Fibroblast of peridontal ligament (primary cell): ENCODE measurements at regions not wholly inside any gene's neighbourhood (a gene's known extent, or its start where the extent isn't known, plus 50 kb on each side); places are given as distances from the start of the nearest gene placed in this dataset.

Experiments
- DNase-seq: peaks from one replicate; pipeline ENCODE4 v3.0.0-alpha.2; 2010; ENCODE audit errors: extremely low read depth

- no peak for DNase-seq
These were observed 349.3 kb upstream of the SLC14A2 start for GRCh38 chr18:45266023-45266422.

- no peak for DNase-seq
These were observed 347.7 kb upstream of the SLC14A2 start for GRCh38 chr18:45267622-45268021.

- no peak for DNase-seq
These were observed 346.7 kb upstream of the SLC14A2 start for GRCh38 chr18:45268583-45268982.

DNA sequence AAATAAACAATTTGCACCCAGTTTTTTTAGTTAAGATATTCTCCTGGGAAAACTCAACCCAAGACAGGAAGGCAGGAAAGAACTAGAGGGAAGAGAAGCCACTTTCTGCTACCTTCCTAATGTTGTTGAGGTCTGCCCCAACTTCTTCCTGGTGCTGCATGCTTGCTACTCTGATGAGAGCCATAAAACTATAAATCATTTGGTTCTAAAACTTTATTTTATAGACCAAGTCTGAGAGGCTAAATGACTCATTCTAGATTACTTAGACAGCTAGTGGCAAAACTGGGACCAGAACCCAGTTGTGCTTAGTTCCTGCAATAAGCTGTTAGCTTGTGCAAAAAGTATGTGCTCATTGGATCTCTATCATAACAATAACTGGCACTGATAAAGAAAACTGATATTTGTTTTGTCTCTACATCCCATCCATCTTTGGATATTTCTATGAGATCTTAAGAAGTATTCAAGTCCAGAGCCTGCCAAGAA lies 344.9 kb upstream of the SLC14A2 start:
- DNase-seq = peak; percentile 25

DNA sequence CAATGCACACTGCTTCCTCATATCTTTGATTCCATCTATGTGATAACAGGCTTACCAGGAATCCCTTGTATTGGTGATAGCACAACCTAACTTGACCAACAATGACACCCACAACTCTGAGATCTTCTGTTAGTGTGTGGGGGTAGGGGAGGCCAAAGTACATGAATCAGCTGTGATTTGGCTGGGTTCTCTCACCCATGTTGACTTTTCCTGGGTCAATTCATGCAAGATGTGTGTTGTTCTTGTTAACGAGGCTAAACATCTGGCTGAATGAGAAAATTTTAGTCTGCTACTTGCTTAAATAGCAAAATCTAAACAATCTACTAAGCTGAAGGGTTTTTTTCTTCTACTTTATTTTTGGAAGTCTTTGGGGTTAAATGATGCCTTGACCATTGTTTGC lies 341.2 kb upstream of the SLC14A2 start:
- DNase-seq = peak; percentile 76

DNA sequence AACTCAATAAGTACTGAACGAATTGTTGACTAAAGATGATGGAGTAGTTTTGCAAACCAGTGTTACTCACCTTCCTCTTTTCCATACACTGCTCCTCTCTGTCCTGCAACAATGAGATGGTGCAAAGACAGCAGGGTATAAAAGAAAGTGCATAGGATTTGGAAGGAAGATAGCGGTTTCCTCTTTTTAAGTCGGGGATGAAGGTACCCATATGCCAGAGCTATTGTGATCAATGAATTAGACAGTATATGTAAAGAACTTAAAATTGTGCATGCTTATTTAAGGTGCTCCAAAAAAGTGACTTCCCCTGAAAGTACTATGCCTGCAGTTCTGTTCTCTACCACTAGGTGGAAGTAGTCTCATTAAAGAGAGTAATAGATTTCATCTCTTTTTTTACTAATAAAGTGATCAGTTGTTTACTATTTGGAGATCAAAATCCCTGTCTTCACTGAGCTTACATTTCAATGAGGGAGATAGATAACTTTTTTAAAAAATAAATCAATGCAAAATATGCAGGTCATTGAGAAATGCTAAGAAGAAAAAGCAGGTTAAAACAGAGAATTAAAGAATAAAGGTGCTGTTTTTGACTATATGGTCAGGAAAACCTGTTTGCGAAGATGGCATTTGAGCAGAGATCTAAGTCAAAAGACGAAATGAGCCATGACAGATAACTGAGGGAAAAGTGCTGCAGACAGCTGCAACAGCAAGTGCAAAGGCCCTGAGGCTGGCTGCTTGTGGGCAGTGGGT lies 339.7 kb upstream of the SLC14A2 start:
- DNase-seq = peak; percentile 38

GRCh38 chr18:45276878-45277277 lies 338.4 kb upstream of the SLC14A2 start:
- DNase-seq = no peak

- DNase-seq = no peak
These were observed 337.4 kb upstream of the SLC14A2 start for GRCh38 chr18:45277908-45278307.

GRCh38 chr18:45280481-45281276 lies 334.6 kb upstream of the SLC14A2 start:
- no peak for DNase-seq

- peak; percentile 10 for DNase-seq
These were observed 333.0 kb upstream of the SLC14A2 start for GRCh38 chr18:45282101-45282812.

GRCh38 chr18:45284174-45284573 lies 331.1 kb upstream of the SLC14A2 start:
- no peak for DNase-seq

- no peak for DNase-seq
These were observed 330.4 kb upstream of the SLC14A2 start for GRCh38 chr18:45284851-45285250.

DNA sequence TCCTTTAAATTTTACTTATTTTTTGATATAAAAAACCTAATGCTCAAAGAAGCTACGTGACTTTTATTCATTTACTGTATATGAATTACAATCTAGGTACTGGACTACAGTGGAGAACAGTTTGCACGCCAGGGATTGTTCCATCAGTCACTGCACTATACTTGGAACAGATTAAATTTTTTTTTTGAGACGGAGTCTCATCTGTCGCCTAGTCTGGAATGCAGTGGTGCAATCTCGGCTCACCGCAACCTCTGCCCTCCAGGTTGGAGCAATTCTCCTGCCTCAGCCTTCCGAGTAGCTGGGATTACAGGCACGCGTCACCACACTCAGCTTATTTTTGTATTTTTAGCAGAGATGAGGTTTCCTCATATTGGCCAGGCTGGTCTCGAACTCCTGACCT lies 330.0 kb upstream of the SLC14A2 start:
- DNase-seq = no peak

GRCh38 chr18:45286431-45286830 lies 328.8 kb upstream of the SLC14A2 start:
- no peak for DNase-seq

- no peak for DNase-seq
These were observed 327.7 kb upstream of the SLC14A2 start for GRCh38 chr18:45287531-45287930.

DNA sequence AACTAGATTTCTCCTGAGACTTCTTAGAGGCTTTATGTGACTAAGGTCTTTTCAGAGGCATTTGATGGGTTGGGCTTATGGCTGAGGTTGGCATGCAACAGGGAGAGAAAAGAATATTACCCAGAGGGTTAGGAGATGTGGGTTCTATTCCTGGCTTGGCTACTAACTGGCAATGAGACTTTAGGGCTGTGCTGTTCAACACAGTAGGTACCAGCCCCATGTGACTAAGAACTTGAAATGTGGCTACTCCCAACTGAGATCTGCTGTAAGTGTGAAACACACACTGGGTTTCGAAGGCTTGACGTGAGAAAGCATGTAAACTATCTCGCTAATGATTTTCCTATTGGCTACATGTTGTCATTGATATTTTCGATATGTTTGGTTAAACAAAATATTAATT lies 324.9 kb upstream of the SLC14A2 start:
- DNase-seq = no peak

GRCh38 chr18:45291621-45292615 lies 323.4 kb upstream of the SLC14A2 start:
- peak; percentile 49 for DNase-seq

- no peak for DNase-seq
These were observed 319.9 kb upstream of the SLC14A2 start for GRCh38 chr18:45295388-45295787.

DNA sequence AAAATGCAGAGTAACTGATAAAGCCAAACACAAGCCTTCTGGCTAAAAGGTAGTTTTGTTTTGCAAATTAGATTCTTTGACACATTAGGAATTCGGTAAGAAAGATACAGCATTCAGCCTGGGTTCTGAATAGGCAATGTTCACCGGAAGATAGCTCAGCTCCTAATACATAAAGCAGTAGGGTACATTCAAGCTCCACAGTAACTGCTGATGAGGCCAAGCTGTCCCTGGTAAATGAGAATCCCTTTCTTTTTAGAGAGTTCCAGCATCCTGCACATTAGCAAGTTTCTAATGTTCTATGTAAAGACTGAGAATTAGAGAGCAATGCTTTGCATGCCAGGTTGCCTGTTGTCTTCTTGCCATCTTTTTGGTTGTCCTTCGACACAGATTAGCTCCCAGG lies 316.3 kb upstream of the SLC14A2 start:
- no peak for DNase-seq

DNA sequence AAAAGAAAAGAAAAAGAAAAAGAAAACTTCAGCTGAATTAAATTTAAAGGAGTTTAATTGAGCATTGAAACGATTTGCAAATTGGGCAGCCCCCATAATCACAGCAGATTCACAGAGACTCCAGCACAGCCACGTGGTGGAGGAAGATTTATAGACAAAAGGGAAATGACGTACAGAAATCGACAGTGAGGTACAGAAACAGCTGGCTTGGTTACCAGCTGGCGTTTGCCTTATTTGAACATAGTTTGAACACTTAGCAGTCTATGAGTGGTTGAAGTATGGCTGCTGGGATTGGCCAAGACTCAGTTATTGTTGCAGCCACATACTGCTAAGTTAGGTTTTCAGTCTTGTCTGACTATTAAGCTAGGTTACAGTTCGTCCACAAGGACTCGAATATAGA lies 312.2 kb upstream of the SLC14A2 start:
- DNase-seq = no peak

DNA sequence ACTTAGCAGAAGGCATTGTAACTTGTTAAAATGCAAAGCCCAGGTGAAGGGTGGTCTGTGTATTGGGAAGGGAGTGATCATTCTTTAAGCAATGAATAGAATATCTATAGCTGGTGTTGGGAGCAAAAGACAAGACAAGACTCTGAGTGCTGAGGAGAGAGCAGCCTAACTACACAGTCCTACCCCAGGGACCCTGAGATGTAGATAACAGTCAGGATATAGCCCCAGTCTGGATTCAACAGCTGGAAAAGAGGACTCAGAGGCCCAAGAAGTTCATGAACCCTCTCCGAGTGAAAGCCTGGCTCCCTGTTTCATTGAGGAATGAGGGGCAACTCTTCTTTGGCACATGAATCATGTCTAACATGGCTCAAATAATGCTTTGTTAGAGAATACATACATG lies 310.7 kb upstream of the SLC14A2 start:
- DNase-seq = no peak
